B cell (primary cell): ENCODE measurements at regions not wholly inside any gene's neighbourhood (a gene's known extent, or its start where the extent isn't known, plus 50 kb on each side); places are given as distances from the start of the nearest gene placed in this dataset.

ENCODE experiments used
- CTCF ChIP-seq: fragments of 200-600 bp; IDR thresholded peaks from one replicate; pipeline ENCODE4 v1.8.0; 2022; ENCODE audit warnings: antibody characterized with exemption, mild to moderate bottlenecking
- EZH2 ChIP-seq: IDR thresholded peaks from 2 replicates; pipeline ENCODE4 v1.6.1; 2012; ENCODE audit warnings: borderline replicate concordance, low read depth, mild to moderate bottlenecking, moderate library complexity, low read length; ENCODE audit not compliant: insufficient read depth, poor library complexity, severe bottlenecking

GRCh38 chr18:41323044-41323443 is 632.0 kb upstream of the PIK3C3 start:
- TF ChIP-seq CTCF, result no peak
- no peak for TF ChIP-seq EZH2
